ENCODE measurements at regions not wholly inside any gene's neighbourhood (a gene's known extent, or its start where the extent isn't known, plus 50 kb on each side); places are given as distances from the start of the nearest gene placed in this dataset.
"Not testable (repeated sequence)": the region's sequence is repeated elsewhere in the genome, so short reads cannot be mapped to it uniquely, and the experiment has no call there.

DNA sequence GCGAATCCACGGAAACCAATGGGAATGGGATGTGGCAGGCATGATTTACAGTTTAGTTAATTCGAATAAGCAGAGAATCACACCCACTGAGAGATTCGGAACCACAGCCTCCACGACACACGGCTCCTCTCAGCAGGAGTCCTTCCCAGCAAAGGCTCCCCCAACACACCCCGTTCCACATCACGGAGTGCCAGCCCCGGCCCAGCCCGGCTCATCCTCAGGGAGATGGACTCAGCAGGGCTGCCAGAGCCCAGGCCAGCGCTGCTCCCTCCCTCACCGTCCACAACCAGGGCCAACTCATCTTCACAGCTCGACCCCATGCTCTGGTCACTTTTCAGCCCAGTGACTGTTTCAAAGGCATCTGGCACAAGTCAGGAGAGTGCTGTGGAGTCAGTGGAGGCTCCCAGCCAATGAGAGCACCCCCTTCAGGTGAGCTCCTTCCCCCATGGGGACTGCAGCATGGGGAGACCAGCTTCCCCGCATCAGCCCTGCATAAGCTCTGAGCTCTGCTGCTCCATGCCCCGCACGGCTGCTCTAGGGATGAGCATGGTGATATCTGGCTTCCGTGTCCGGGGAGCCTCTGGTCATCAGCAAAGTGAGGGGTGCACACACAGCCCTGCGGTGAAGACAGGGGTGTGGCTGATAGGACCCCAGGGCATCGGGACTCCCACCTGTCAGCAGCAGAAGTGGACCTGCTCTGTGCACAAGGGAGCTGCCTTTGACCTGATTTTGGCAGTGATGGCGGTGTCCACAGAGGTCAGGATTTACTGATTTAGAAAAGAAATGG is 238.8 kb upstream of the SFSWAP start:
- no peak overlapping the region for H3K4me3 ChIP-seq (ENCODE audit: low read length)
- no peaks in the 10 kb centered on the region for H3K4me1 ChIP-seq (ENCODE audit: insufficient read depth, low read length)
- no peaks in the 10 kb centered on the region for H3K27me3 ChIP-seq (ENCODE audit: insufficient read depth, low read length)
- H3K9me3 ChIP-seq (ENCODE audit: low read depth, low read length): no peaks in the 10 kb centered on the region

DNA sequence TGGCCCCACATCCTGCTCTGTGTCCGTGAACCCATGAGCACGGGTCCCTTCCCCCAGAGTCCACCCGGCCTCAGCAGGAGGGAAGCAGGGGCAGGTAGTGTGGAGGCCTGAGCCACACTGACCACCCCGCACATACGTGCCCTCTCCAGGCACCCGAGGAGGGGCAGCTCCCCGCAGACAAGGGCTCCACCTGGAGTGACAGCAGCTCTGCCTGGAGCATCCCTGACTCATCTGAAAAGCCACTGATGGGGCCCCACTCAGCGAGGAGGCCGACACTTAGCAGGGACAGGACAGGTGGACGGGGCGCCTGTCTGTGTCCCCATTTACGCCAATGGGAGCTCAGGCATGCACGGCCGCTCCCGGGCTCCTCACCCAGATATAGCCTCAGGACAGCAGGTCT is 237.6 kb upstream of the SFSWAP start:
- Histone ChIP-seq H3K4me1 (ENCODE audit: insufficient read depth, low read length) (no peaks in the 10 kb centered on the region), H3K4me3 (ENCODE audit: low read length) (no peak overlapping the region), H3K27me3 (ENCODE audit: insufficient read depth, low read length) (no peaks in the 10 kb centered on the region), H3K9me3 (ENCODE audit: low read depth, low read length) (no peaks in the 10 kb centered on the region)

DNA sequence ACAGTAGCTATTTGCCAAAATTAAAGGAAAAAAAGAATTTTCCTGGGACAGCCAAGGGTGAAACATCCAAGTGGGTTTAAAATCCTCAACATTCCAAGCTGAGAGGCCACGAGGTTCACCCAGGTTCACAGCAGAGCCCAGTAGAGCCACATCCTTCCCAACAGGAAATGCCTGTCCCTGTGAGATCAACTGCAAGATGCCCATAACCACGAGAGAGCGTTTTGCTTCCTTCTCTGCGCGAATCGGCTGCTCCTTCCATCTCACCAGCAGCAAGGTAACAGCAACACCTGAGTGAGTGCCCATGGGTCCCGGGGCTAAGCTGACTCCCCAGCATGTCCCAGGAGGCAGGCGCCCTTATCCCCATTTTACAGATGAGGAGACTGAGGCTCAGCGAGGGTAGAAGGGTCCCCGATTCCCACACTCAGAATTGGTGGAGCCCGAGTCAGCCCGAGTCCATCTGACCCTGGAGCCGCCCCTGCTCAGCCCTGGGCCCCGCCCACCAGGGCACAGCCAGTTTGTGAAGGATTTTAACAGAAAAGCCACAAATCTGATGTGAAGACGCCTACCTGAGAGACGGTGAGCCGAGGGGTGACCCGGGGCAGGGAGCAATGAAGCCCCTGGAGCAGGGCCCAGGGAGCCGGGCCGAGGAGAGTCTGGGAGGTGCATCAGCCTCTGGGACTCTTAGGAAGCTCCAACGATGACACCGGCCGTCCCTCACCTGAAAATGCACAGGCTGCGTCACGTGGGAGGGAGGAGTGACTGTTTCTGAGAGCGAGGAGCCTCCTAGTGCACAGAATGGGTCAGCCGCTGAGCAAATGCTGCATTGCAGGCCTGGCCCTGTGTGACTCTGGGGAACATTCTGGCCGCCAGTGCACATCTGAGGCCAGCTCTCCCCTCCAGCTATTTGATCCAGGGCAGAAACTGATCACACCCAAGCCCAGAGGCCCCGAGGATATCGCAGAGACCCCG is 236.9 kb upstream of the SFSWAP start:
- H3K27me3 ChIP-seq (ENCODE audit: insufficient read depth, low read length): no peaks in the 10 kb centered on the region
- no peaks in the 10 kb centered on the region for H3K9me3 ChIP-seq (ENCODE audit: low read depth, low read length)
- no peak overlapping the region for H3K4me3 ChIP-seq (ENCODE audit: low read length)
- no peaks in the 10 kb centered on the region for H3K4me1 ChIP-seq (ENCODE audit: insufficient read depth, low read length)

DNA sequence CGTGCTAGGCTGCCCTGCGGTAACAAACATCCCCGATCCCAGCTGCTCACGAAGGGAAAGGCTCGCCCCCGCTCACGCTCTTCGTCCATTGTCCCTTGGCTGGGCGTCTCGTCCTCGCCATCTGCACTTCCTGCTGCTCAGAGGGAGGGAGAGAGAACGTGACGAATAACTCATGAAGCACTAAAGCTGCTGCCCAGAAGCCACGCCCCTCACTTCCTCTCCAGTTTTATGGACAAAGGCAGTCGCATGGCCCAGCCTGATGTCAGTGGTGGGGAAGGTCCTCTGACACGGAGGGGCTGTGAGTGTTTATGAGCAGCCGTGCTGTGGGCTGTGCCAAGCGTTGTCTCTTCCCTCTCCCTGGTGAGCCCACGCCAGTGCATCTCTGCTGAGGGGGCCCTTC is 235.9 kb upstream of the SFSWAP start:
- H3K4me1 ChIP-seq (ENCODE audit: insufficient read depth, low read length): not testable (repeated sequence)

DNA sequence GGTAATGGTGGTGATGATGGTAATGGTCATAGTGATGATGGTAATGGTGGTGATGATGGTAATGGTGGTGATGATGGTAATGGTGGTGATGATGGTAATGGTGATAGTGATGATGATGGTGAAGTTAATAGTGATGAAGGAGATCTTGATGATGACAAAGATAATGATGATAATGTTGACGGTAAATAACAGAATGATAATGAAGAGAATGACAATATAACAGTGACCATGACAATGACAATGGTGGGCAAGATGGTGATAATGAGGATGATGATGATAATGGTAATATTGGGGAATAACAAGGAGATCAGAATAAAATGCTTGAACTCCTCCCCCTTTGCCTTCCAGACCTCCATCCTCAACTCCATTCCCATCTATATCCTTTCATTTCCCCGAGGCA is 233.3 kb upstream of the SFSWAP start:
- H3K4me1 ChIP-seq (ENCODE audit: insufficient read depth, low read length): no peaks in the 10 kb centered on the region
- H3K4me3 ChIP-seq (ENCODE audit: low read length): no peak overlapping the region
- H3K9me3 ChIP-seq (ENCODE audit: low read depth, low read length): no peaks in the 10 kb centered on the region
- H3K27me3 ChIP-seq (ENCODE audit: insufficient read depth, low read length): no peaks in the 10 kb centered on the region

More for the DNA sequence above, 235.9 kb upstream of the SFSWAP start:
- not testable (repeated sequence) for H3K9me3 ChIP-seq (ENCODE audit: low read depth, low read length); H3K27me3 ChIP-seq (ENCODE audit: insufficient read depth, low read length); H3K4me3 ChIP-seq (ENCODE audit: low read length)

DNA sequence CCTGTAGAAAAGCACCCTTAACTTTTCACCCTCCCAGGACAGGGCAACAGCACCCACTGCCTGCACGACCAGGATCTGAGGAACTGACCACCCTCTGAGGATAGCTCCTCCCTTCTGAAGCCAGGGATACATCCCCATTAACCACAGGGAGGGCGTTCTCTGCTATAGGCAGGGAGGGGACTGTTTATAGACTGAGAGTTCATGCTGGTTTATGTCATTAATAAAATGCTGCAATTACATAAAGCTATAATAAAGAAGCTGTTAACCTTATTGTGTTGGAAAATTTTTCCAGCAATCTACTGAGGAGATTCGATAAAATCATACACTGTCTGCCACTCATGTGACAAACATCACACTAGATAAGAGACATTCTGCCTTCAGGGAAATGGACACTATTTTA is 232.4 kb upstream of the SFSWAP start:
- no peaks in the 10 kb centered on the region for H3K27me3 ChIP-seq (ENCODE audit: insufficient read depth, low read length)
- no peak overlapping the region for H3K4me3 ChIP-seq (ENCODE audit: low read length)
- H3K9me3 ChIP-seq (ENCODE audit: low read depth, low read length): no peaks in the 10 kb centered on the region
- H3K4me1 ChIP-seq (ENCODE audit: insufficient read depth, low read length): no peaks in the 10 kb centered on the region

DNA sequence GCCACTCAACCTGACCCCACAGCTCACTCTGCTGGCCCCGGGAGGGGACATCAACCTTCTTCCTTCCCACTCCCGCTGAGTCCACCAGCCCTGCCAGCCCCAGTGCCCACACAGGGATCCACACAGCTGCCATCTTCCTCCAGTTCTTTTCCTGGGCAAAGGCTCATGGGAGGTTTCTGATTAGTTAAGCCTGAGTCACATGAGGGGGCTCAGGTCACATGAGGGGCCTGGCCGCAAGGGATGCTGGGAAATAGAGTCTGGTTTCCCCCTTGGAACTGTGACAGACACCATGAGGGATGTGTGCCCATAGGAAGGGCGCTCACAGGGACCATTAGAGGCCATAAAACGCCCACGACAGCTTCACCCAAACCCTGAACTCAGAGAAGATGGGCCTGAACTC is 228.7 kb upstream of the SFSWAP start:
- Histone ChIP-seq H3K4me1 (ENCODE audit: insufficient read depth, low read length) (no peaks in the 10 kb centered on the region), H3K9me3 (ENCODE audit: low read depth, low read length) (no peaks in the 10 kb centered on the region), H3K4me3 (ENCODE audit: low read length) (no peak overlapping the region), H3K27me3 (ENCODE audit: insufficient read depth, low read length) (no peaks in the 10 kb centered on the region)

DNA sequence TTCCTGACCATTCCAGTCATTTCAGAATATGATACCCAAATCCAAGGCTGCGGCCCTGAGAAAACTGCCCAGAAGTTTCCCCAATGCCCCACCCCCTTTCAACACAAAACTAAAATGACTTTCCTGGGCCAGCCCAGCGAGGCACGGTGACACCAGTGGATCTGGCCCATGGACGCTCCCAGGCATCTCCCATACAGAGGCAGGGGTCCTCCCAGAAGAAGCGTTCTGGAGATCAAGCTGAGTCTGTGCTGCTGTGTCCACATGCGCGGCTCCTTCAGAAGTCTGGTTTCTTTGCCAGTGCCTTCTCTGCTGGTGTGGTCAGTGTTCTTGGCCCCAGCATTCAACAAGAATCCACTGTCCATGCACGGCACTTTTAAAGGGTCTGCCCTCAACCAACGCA is 228.2 kb upstream of the SFSWAP start:
- H3K9me3 ChIP-seq (ENCODE audit: low read depth, low read length): no peaks in the 10 kb centered on the region
- no peaks in the 10 kb centered on the region for H3K4me1 ChIP-seq (ENCODE audit: insufficient read depth, low read length)
- no peaks in the 10 kb centered on the region for H3K27me3 ChIP-seq (ENCODE audit: insufficient read depth, low read length)
- no peak overlapping the region for H3K4me3 ChIP-seq (ENCODE audit: low read length)

DNA sequence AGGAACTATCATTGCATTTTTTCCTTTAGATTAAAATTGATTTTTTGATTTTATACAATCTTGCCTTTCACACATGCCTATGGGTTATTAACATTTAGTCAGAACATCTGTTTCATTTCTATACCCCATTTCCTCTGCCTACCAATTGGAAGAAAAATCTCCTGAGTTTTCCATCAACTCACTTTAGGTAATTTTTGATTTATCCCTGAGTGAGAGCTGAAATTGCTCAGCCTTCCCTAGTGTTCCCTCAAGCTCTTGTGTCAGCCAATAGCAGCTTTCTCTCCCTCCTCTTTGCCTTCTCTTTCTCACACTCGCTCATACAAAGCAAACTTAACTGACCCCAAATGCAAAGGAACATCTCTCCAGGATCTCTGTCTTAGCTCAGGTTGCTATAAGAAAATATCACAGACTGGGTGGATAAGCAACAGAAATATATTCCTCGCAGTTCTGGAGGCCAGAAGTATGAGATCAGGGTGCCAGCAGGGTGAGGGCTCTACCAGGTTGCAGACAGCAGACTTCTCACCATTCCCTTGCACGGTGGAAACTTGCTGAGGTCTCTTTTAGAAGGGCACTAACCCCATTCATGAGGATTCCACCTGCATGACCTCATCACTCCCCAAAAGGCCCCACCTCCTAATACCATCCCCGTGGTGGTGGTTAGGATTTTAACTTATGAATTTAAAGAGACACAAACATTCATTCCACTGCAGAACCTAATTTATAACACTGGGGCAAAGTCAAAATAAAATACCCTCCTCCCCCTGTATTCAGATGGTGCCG is 224.2 kb upstream of the SFSWAP start:
- H3K27me3 ChIP-seq (ENCODE audit: insufficient read depth, low read length): no peaks in the 10 kb centered on the region
- no peak overlapping the region for H3K4me3 ChIP-seq (ENCODE audit: low read length)
- H3K4me1 ChIP-seq (ENCODE audit: insufficient read depth, low read length): no peaks in the 10 kb centered on the region
- no peaks in the 10 kb centered on the region for H3K9me3 ChIP-seq (ENCODE audit: low read depth, low read length)

DNA sequence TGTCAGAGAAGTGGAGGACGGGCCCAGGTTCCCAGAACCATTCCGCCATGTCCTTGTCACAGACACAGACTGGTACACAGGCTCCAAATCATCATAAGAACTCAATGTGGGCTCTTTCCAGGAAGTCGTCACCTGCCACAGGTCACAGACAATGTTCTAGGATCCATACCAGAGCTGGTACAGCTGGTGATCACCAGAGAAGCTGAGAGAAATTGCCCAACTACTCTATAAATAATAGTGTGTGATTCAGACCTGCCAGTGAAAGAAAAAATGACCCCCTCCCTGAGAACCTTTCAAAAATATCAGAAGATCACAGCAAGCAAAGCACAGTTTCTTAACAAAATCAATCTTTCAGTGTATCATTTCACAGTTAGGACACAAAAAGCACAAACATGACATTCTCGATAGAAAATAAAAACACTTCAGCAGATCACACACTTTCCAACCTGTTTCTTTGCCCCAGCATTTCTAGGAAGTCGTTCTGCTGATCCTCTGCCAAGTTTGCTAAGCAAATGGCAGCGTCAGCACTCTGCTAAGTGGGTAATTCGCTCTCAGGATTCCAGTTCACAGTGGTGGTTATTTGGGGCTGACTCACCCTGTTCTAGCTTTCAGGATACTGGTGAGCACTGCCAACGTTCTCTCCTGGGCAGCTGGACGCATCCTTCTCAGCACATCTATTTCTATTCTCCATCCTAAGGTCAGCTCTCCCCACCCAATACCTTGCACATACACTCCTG is 223.3 kb upstream of the SFSWAP start:
- H3K4me3 ChIP-seq (ENCODE audit: low read length): no peak overlapping the region
- no peaks in the 10 kb centered on the region for H3K9me3 ChIP-seq (ENCODE audit: low read depth, low read length)
- no peaks in the 10 kb centered on the region for H3K27me3 ChIP-seq (ENCODE audit: insufficient read depth, low read length)
- H3K4me1 ChIP-seq (ENCODE audit: insufficient read depth, low read length): no peaks in the 10 kb centered on the region

DNA sequence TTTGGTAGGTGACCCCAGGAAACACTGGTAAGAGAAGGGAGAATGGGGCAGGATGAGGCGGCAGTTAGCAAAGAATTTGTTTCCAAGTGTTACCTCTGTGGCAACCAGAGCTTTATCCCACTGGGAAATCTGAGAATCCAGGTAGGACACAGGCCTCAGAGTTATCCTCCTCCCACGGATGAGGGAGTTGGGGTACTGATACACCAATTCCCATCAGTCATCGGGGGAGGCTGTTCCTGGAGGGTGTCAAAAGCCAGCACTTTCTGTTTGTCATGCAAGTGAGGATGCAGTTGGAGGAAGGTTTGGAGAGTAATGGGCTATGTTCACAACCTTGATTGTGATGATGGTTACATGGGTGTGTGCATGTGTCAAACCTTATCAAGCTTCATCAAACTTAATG is 221.2 kb upstream of the SFSWAP start:
- no peaks in the 10 kb centered on the region for H3K9me3 ChIP-seq (ENCODE audit: low read depth, low read length)
- H3K27me3 ChIP-seq (ENCODE audit: insufficient read depth, low read length): no peaks in the 10 kb centered on the region
- H3K4me1 ChIP-seq (ENCODE audit: insufficient read depth, low read length): no peaks in the 10 kb centered on the region
- H3K4me3 ChIP-seq (ENCODE audit: low read length): no peak overlapping the region

DNA sequence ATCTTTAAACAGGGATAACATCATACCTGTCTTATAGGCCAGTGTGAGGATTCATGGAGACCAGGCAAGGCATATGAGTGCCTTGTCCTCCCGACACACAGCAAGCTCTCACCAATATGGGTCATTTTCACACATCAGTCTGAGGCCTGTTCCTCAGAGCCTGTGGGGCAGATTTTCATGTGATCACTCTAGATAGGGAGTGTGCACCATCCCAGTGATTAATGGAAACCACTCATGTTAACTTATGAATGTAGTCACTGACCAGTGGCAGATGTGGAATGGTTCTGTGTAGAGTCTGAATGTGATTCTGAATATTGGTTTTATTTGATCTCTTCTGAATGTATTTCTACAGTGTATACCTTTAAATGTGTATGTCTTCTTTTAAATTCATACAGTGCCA is 219.7 kb upstream of the SFSWAP start:
- no peak overlapping the region for H3K4me3 ChIP-seq (ENCODE audit: low read length)
- H3K9me3 ChIP-seq (ENCODE audit: low read depth, low read length): no peaks in the 10 kb centered on the region
- H3K27me3 ChIP-seq (ENCODE audit: insufficient read depth, low read length): no peaks in the 10 kb centered on the region
- H3K4me1 ChIP-seq (ENCODE audit: insufficient read depth, low read length): no peaks in the 10 kb centered on the region

DNA sequence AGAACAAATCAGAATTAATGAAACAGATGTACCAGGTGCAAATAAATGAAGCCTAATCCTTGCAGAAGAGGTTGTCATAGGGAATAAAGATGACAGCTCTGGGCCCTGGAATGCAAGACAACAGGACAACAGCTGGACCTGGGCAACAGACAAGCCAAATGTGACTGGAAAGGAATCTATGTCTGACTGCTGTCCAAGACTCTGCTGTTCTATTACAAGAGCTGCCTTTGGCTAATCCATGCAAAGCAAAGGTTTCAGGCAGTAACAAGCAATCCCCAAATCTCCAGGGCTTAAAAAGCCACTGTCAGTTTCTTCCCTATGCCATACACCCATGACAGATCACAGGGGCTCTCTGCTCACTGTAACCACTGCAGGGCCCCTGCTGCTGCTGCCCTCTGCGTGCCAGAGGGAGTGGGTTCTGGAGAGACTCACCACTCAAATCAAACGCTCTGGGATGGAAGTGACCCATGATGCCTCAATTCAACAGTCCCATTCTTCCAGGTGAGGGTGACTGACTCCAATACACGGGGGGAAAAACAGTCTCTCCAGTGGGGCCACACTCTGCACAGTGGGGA is 218.9 kb upstream of the SFSWAP start:
- Histone ChIP-seq H3K4me1 (ENCODE audit: insufficient read depth, low read length) (no peaks in the 10 kb centered on the region), H3K4me3 (ENCODE audit: low read length) (no peak overlapping the region), H3K27me3 (ENCODE audit: insufficient read depth, low read length) (no peaks in the 10 kb centered on the region), H3K9me3 (ENCODE audit: low read depth, low read length) (no peaks in the 10 kb centered on the region)

DNA sequence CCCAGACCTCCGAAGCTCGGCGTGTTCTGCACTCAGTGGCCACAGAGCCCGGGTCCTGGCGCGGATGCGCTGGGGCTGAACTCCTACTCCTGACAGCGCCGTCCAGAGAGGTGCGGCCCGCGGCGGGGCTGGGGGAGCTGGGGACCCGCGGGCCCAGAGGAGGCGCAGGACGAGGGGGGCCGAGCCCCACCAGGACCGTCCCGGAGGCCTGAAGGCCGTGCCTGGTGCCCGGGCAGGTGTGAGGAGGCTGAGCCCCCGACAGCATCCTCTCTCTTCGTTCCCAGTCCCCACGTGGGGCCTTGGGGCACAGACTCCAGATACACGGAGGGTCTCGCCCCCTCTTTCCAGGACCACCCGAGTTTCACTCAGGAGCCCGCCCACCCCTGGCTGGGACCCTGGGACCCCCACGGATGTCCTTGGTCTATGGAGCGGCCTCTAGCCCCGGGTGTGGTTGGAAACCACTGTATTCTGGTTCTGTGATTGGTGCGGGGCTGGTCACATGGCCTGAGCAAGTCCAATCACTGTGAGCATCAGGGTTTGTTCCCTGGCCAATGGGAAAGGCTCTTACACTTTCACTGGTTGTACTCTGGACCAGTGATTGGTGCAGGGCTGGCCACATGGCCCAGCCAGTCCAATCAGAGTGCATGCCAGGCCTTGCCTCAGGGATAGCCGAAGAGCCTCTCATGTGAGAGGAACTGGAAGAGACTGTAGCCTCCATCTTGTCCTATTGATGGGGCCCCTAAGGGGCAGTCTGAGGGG is 217.6 kb upstream of the SFSWAP start:
- Histone ChIP-seq H3K27me3 (ENCODE audit: insufficient read depth, low read length) (no peaks in the 10 kb centered on the region), H3K4me3 (ENCODE audit: low read length) (no peak overlapping the region)

More for the DNA sequence above, 217.6 kb upstream of the SFSWAP start:
- Histone ChIP-seq H3K9me3 (ENCODE audit: low read depth, low read length) (no peaks in the 10 kb centered on the region), H3K4me1 (ENCODE audit: insufficient read depth, low read length) (no peaks in the 10 kb centered on the region)

Data from mononuclear cell (primary cell).